Stimulated activated CD4-positive, alpha-beta T cell treated with anti-CD3 and anti-CD28 coated beads, Interleukin-2, amount 100 ng/mL, for 4 hours (primary cell): ENCODE measurements at regions not wholly inside any gene's neighbourhood (a gene's known extent, or its start where the extent isn't known, plus 50 kb on each side); places are given as distances from the start of the nearest gene placed in this dataset.

Experiments
- DNase-seq: peaks from one replicate; pipeline ENCODE4 v3.0.0-alpha.2; 2020; ENCODE audit warnings: low read depth

- DNase-seq, result no peak
These were observed 214.2 kb downstream of the RBFOX3 start for GRCh38 chr17:79396696-79397095.

- DNase-seq, result no peak
These were observed 215.3 kb downstream of the RBFOX3 start for GRCh38 chr17:79395545-79395944.

GRCh38 chr17:79395066-79395465 lies 215.8 kb downstream of the RBFOX3 start:
- DNase-seq, result no peak

- DNase-seq, result peak; percentile 54
These were observed 217.3 kb downstream of the RBFOX3 start for GRCh38 chr17:79393358-79394052.

- DNase-seq, result no peak
These were observed 218.3 kb downstream of the RBFOX3 start for GRCh38 chr17:79392598-79392997.

DNA sequence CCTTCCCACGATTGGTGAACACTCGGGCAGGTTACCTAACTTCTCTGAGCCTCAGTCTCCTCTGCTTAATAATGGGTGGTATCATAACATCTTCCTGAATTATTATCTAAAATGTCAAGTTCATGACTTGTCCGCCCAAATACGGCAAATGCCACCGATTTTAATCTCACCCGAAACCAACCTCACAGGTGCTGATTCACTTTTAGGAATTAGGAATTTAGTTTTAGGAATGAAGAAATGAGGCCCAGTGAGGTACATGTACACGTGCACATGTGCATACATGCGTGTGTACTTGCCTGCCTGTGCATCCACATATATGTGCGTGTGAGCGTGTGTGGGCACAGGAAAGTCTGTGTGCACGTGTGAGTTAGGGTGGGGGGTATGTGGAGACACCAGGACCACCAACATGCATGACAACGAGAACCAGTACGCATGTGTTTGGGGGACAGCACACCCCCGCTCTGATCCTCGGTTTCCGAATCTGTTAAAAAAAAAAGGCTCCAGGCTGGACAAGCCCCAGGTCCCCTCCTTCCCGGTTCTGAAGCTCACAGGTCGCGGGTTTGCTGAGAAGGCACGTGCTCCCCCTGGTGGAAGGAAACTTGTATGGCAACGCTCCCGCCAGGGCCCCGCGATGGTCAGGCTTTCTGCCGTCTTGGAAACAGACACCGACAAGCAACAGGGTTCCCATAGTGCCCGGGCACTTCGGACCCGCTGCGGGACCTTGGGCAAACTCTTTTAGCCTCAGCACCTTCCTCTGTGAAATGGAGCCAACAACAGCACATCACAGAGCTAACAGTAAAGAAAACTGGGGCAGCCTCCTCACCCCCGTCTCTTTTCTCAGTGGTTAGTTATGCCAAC lies 219.2 kb downstream of the RBFOX3 start:
- DNase-seq, result peak; percentile 32

DNA sequence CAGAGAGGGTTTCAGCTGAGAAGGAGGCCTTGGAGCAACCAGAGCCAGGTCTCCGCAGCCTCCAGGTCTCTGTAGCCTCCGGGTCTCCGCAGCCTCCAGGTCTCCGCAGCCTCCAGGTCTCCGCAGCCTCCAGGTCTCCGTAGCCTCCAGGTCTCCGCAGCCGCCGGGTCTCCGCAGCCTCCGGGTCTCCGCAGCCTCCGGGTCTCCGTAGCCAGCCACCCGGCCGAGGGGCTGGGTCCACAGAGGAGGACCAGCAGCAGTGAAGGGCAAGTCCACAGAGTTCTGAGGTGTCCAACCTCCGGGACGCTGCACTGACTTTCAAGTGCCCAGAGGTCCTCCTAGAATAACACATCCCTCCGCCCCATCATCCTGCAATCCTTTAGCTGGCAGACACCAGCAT lies 221.0 kb downstream of the RBFOX3 start:
- no peak for DNase-seq

DNA sequence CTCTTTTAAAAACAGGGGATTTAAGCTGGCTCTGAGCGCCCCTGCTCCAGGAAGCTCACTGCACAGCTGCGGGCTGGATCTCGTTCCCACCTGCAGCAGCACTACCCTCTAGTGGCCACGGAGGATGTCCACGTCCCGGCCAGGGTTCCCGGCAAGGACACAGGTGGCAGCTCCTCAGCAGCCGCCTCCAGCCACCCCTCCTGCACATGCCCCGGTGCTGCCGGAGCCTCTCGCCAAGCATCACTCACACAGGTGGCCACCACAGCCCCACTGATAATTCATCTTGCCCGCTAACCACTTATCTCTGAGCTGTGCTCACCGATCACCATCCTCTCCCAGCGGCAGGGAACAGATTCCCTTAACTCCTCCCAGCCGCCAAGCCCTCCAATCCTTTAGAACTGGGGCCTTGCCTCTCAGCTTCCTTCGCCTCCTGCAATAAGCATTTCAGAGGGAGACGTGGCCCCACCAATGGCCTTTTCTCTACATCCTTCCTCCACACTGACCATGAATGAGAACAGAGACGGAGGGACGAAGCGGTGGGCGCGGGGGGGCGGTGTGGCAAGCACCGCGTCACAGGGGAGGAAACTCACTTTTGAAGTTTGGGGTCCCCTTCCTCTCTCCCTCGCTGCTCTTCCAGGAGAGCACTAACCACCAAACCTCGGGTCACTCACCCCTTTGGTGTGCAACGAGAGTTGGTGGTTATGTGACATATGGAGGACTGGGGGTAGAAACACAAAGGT lies 222.1 kb downstream of the RBFOX3 start:
- DNase-seq, result no peak

DNA sequence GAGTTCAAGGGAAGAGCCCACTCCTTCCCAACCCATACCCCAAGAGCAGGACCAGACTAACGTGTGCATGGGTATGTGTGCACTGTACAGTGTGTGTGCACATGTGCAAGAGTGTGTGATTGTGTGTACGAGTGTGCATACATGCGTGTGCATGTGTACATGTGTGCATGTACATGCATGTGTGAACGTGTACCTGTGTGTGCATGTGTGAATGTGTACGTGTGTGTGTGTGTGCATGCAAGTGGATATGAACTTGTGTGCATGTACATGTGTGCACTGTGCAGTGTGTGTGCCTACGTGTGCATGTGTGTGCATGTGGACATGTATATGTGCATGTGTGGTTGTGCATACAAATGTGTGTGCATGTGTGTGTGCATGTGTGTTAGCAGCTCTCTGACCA lies 223.1 kb downstream of the RBFOX3 start:
- DNase-seq, result no peak

DNA sequence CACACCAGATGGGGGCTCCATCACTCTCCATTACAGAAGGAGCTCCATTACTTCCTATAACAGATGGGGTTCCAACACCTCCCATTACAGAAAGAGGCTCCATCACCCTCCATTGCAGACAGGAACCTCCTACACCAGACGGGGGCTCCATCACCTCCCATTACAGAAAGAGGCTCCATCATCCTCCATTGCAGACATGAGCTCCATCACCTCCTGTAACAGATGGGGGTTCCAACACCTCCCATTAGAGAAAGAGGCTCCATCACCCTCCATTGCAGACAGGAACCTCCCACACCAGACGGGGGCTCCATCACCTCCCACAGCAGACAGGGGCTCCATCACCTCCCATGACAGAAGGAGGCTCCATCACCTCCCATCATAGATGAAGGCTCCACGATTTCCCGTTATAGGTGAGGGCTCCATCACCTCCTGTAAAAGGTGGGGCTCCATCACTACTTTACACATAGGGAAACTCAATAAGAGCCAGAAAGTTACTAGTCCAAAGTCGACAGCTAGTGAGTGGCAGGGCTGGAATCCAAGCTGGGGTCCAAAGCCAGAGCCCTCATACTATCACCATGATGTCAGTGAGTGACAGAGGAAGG lies 224.8 kb downstream of the RBFOX3 start:
- DNase-seq, result no peak

DNA sequence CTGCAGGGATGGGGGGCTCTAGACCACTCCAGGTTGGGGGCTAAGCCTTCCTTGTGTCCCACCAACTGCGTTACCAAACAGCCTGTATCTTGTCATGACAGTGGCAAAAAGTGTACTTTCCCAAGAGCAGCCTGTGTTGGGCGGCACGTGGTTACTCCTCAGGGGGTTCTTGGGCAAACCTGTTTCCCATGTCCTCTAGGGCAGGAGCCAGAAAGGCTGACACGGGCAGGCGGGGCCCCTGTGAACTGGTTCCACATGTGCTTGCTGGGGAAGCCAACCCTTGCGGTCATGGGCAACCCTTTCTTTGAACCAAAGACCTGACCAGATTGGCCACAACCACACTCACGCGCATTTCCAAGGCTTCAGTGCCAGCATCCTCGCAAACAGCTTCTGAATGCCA lies 228.5 kb downstream of the RBFOX3 start:
- DNase-seq, result no peak

- no peak for DNase-seq
These were observed 231.0 kb downstream of the RBFOX3 start for GRCh38 chr17:79379700-79380445.

DNA sequence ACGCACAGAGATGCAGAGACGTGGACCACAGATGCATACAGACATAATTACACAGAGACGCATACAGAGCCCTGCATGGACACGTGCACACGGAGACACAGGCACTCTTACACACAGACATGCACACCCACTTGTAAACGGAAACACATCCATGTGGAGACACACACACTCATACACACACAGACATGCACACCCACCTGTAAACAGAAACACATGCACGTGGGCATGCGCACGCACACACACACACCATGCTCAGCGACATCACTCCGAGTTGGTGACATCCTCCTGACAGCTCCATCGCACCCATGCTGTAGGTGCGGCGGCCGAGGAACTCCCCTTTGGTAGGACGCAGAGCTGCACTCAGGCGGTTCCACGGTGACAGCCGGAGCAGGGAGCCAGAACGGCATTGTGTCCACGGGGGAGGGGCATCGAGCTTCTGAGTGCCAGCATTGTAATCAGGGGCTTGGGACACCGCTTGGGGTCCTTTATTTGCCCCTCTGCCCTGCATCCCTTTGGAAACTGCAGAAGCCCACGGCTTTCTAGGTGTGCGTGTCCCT lies 233.5 kb downstream of the RBFOX3 start:
- DNase-seq, result no peak

GRCh38 chr17:79374807-79375206 lies 236.0 kb downstream of the RBFOX3 start:
- no peak for DNase-seq

DNA sequence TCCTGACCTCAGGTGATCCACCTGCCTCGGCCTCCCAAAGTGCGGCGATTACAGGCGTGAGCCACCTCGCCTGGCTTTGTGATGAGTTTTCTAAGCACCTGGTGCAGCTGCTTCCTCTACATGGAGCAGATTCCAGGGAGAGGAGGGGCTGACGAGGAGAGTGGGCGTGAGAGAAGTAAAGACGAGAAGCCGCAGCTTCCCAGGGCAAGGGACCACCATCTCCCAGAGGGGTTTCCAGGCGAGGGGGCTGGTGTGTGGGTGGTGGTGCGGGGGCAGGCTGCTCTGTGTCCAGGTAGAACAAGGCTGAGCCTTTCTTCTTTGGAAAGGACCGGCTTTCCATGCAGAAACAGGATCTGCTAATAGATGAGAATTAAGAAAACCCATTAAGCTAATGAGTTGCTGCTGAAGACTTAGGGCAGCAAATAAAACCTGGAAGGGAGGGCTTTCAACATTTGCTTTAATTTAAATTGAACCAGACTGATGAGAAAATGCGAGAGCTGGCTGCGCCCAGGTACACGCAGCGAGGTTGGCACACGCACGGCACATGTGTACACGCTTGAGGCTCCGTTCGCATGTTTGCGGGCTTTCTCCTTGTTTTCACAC lies 236.7 kb downstream of the RBFOX3 start:
- DNase-seq, result no peak

- no peak for DNase-seq
These were observed 238.2 kb downstream of the RBFOX3 start for GRCh38 chr17:79372470-79373238.

- DNase-seq, result no peak
These were observed 238.9 kb downstream of the RBFOX3 start for GRCh38 chr17:79371984-79372383.

- no peak for DNase-seq
These were observed 240.3 kb downstream of the RBFOX3 start for GRCh38 chr17:79370594-79370993.

GRCh38 chr17:79370126-79370525 lies 240.7 kb downstream of the RBFOX3 start:
- no peak for DNase-seq

- DNase-seq, result no peak
These were observed 241.3 kb downstream of the RBFOX3 start for GRCh38 chr17:79369532-79369931.
